ENCODE measurements at regions not wholly inside any gene's neighbourhood (a gene's known extent, or its start where the extent isn't known, plus 50 kb on each side); places are given as distances from the start of the nearest gene placed in this dataset.

- ChIA-PET POLR2A (no interaction called here), CTCF (no interaction called here)
Measured at GRCh38 chr7:47149971-47150370, 431.9 kb downstream of the TNS3 start.

GRCh38 chr7:47149208-47149839 lies 432.6 kb downstream of the TNS3 start:
- ChIA-PET CTCF (no interaction called here), POLR2A (no interaction called here)

- CTCF ChIA-PET = no interaction called here
- POLR2A ChIA-PET = no interaction called here
Measured at GRCh38 chr7:47148536-47149207, 433.2 kb downstream of the TNS3 start.

GRCh38 chr7:47147213-47147631 lies 434.7 kb downstream of the TNS3 start:
- POLR2A ChIA-PET = no interaction called here
- CTCF ChIA-PET = no interaction called here

GRCh38 chr7:47145982-47146381 lies 435.9 kb downstream of the TNS3 start:
- CTCF ChIA-PET = no interaction called here
- POLR2A ChIA-PET = no interaction called here

- CTCF ChIA-PET = no interaction called here
- POLR2A ChIA-PET = no interaction called here
Measured at GRCh38 chr7:47145186-47145725, 436.7 kb downstream of the TNS3 start.

- ChIA-PET POLR2A (no interaction called here), CTCF (no interaction called here)
Measured at GRCh38 chr7:47143339-47143738, 438.6 kb downstream of the TNS3 start.

GRCh38 chr7:47142867-47143175 lies 439.1 kb downstream of the TNS3 start:
- ChIA-PET POLR2A (no interaction called here), CTCF (no interaction called here)

GRCh38 chr7:47142169-47142866 lies 439.6 kb downstream of the TNS3 start:
- CTCF ChIA-PET = no interaction called here

GRCh38 chr7:47132471-47132870 lies 449.4 kb downstream of the TNS3 start:
- ChIA-PET CTCF (no interaction called here), POLR2A (no interaction called here)

More at GRCh38 chr7:47142169-47142866, 439.6 kb downstream of the TNS3 start:
- POLR2A ChIA-PET = no interaction called here

- CTCF ChIA-PET = no interaction called here
- POLR2A ChIA-PET = no interaction called here
Measured at GRCh38 chr7:47128700-47129099, 453.2 kb downstream of the TNS3 start.

- CTCF ChIA-PET = no interaction called here
- POLR2A ChIA-PET = no interaction called here
Measured at GRCh38 chr7:47125529-47125928, 456.4 kb downstream of the TNS3 start.

- ChIA-PET CTCF (no interaction called here), POLR2A (no interaction called here)
Measured at GRCh38 chr7:47119261-47119865, 462.5 kb downstream of the TNS3 start.

- ChIA-PET POLR2A (no interaction called here), CTCF (no interaction called here)
Measured at GRCh38 chr7:47104206-47104549, 477.7 kb downstream of the TNS3 start.

- ChIA-PET CTCF (no interaction called here), POLR2A (no interaction called here)
Measured at GRCh38 chr7:47103498-47104205, 478.3 kb downstream of the TNS3 start.

- ChIA-PET POLR2A (no interaction called here), CTCF (no interaction called here)
Measured at GRCh38 chr7:47102331-47102841, 479.5 kb downstream of the TNS3 start.

GRCh38 chr7:47100817-47101435 lies 481.0 kb downstream of the TNS3 start:
- POLR2A ChIA-PET = no interaction called here
- CTCF ChIA-PET = no interaction called here

GRCh38 chr7:47100148-47100816 lies 481.6 kb downstream of the TNS3 start:
- POLR2A ChIA-PET = no interaction called here

GRCh38 chr7:47097431-47097830 lies 484.5 kb downstream of the TNS3 start:
- CTCF ChIA-PET = no interaction called here
- POLR2A ChIA-PET = no interaction called here

More at GRCh38 chr7:47100148-47100816, 481.6 kb downstream of the TNS3 start:
- CTCF ChIA-PET = no interaction called here

Data from activated CD8-positive, alpha-beta memory T cell treated with anti-CD3 and anti-CD28 coated beads for 36 hours (primary cell).